Brain microvascular endothelial cell (primary cell): ENCODE measurements at regions not wholly inside any gene's neighbourhood (a gene's known extent, or its start where the extent isn't known, plus 50 kb on each side); places are given as distances from the start of the nearest gene placed in this dataset.

Source experiments
- DNase-seq: peaks from one replicate; pipeline ENCODE4 v3.0.0-alpha.2; 2020
- H3K27ac ChIP-seq: fragments of 250-450 bp; sonication (Bioruptor Pico); 2 replicates; pipeline ENCODE4 v1.5.1; 2020; ENCODE audit warnings: mild to moderate bottlenecking, moderate library complexity
- H3K27me3 ChIP-seq: fragments of 250-450 bp; sonication (Bioruptor Pico); replicated peaks from 2 replicates; pipeline ENCODE4 v1.5.1; 2020; ENCODE audit warnings: mild to moderate bottlenecking
- H3K36me3 ChIP-seq: fragments of 250-450 bp; sonication (Bioruptor Pico); replicated peaks from 2 replicates; pipeline ENCODE4 v1.5.1; 2020; ENCODE audit warnings: mild to moderate bottlenecking
- H3K4me3 ChIP-seq: 2 replicates; pipeline ENCODE4 v1.5.1; 2011; ENCODE audit warnings: low read depth, mild to moderate bottlenecking, control low read depth, low read length, moderate library complexity
- in situ Hi-C: cut with HindIII; loops from 2 replicates; pipeline ENCODE4 v1.10.0; 2017; ENCODE audit warnings: low sequenced_read_pairs, low pct_ligation_motif_present
- TF ChIP-seq, protein P1 (sequence below): IDR thresholded peaks from 2 replicates; pipeline ENCODE4 v1.5.1; 2011; ENCODE audit warnings: low read depth, mild to moderate bottlenecking, moderate library complexity, low read length, control low read depth, inconsistent platforms; ENCODE audit errors: missing control alignments

GRCh38 chr2:67802291-67802690 lies 260.5 kb downstream of the C1D start:
- DNase-seq = no peak

GRCh38 chr2:67802824-67803223 lies 260.0 kb downstream of the C1D start:
- in situ Hi-C loops = no loop called here
- no peak overlapping the region for H3K27ac ChIP-seq
- DNase-seq = no peak
- no peak overlapping the region for H3K4me3 ChIP-seq
- TF ChIP-seq, protein P1, sequence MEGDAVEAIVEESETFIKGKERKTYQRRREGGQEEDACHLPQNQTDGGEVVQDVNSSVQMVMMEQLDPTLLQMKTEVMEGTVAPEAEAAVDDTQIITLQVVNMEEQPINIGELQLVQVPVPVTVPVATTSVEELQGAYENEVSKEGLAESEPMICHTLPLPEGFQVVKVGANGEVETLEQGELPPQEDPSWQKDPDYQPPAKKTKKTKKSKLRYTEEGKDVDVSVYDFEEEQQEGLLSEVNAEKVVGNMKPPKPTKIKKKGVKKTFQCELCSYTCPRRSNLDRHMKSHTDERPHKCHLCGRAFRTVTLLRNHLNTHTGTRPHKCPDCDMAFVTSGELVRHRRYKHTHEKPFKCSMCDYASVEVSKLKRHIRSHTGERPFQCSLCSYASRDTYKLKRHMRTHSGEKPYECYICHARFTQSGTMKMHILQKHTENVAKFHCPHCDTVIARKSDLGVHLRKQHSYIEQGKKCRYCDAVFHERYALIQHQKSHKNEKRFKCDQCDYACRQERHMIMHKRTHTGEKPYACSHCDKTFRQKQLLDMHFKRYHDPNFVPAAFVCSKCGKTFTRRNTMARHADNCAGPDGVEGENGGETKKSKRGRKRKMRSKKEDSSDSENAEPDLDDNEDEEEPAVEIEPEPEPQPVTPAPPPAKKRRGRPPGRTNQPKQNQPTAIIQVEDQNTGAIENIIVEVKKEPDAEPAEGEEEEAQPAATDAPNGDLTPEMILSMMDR = no peak
- H3K27me3 ChIP-seq = no peaks in the 10 kb centered on the region
- H3K36me3 ChIP-seq = no peaks in the 10 kb centered on the region

More at GRCh38 chr2:67802291-67802690, 260.5 kb downstream of the C1D start:
- Histone ChIP-seq H3K27ac (no peak overlapping the region), H3K27me3 (no peaks in the 10 kb centered on the region), H3K4me3 (no peak overlapping the region), H3K36me3 (no peaks in the 10 kb centered on the region)
- in situ Hi-C loops = no loop called here
- TF ChIP-seq, protein P1 = no peak

GRCh38 chr2:67806816-67807215 lies 256.0 kb downstream of the C1D start:
- no peaks in the 10 kb centered on the region for H3K27me3 ChIP-seq
- H3K27ac ChIP-seq = no peak overlapping the region
- H3K4me3 ChIP-seq = no peak overlapping the region
- no peak for DNase-seq
- TF ChIP-seq, protein P1 = no peak
- no peaks in the 10 kb centered on the region for H3K36me3 ChIP-seq
- in situ Hi-C loops = no loop called here

DNA sequence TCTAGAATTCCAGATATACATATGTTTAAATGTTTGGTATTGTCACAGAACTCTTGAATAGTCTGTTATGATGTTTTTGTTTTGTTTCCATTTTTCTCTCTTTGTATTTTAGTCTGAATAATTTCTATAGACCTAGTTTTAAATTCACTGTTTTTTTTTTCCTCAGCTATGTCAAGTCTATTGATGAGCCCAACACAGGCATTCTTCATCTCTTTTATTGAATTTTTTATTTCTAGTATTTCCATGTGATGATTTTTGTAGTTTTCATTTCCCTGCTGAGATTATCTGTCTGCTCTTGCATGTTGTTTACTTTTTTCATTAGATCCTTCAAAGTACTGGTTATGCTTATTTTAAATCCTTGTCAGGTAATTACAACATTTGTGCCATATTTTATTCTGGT lies 254.7 kb downstream of the C1D start:
- TF ChIP-seq, protein P1 = no peak
- H3K27me3 ChIP-seq = no peaks in the 10 kb centered on the region
- in situ Hi-C loops = no loop called here
- H3K4me3 ChIP-seq = no peak overlapping the region
- DNase-seq = no peak
- no peaks in the 10 kb centered on the region for H3K36me3 ChIP-seq
- H3K27ac ChIP-seq = no peak overlapping the region

DNA sequence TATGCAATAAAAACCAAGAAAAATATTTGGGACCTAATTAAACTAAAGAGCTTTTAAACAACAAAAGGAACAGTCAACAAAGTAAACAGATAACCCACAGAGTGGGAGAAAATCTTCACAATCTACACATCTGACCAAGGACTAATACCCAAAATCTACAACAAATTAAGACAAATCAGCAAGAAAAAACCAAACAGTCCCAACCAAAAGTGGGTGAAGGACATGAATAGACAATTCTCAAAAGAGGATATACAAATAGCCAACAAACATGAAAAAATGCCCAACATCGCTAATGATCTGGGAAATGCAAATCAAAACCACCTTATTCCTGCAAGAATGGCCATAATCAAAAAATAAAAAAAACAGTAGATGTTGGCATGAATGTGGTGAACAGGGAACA lies 250.1 kb downstream of the C1D start:
- in situ Hi-C loops = no loop called here
- TF ChIP-seq, protein P1 = no peak
- H3K27me3 ChIP-seq = no peaks in the 10 kb centered on the region
- no peak overlapping the region for H3K4me3 ChIP-seq
- no peaks in the 10 kb centered on the region for H3K36me3 ChIP-seq
- no peak overlapping the region for H3K27ac ChIP-seq
- no peak for DNase-seq

GRCh38 chr2:67823726-67824125 lies 239.1 kb downstream of the C1D start:
- Histone ChIP-seq H3K27me3 (no peaks in the 10 kb centered on the region), H3K27ac (no peak overlapping the region), H3K4me3 (no peak overlapping the region), H3K36me3 (no peaks in the 10 kb centered on the region)
- no peak for DNase-seq
- in situ Hi-C loops = no loop called here
- TF ChIP-seq, protein P1 = no peak
